C4-2B (cell line): ENCODE measurements at regions not wholly inside any gene's neighbourhood (a gene's known extent, or its start where the extent isn't known, plus 50 kb on each side); places are given as distances from the start of the nearest gene placed in this dataset.
"Not testable (repeated sequence)": the region's sequence is repeated elsewhere in the genome, so short reads cannot be mapped to it uniquely, and the experiment has no call there.

Experiments used
- CTCF ChIP-seq: fragments of 450-650 bp; conservative IDR thresholded peaks from 2 replicates; pipeline ENCODE4 v1.5.1; 2017; ENCODE audit warnings: mild to moderate bottlenecking
- ZFX ChIP-seq: fragments of 450-650 bp; IDR thresholded peaks from 2 replicates; pipeline ENCODE4 v1.6.1; 2017

- TF ChIP-seq CTCF, ZFX: not testable (repeated sequence)
Observed at GRCh38 chr20:26120920-26121319, 424.3 kb upstream of the ZNF337 start.
